Iris pigment epithelial cell (primary cell): ENCODE measurements at regions not wholly inside any gene's neighbourhood (a gene's known extent, or its start where the extent isn't known, plus 50 kb on each side); places are given as distances from the start of the nearest gene placed in this dataset.
"Not testable (repeated sequence)": the region's sequence is repeated elsewhere in the genome, so short reads cannot be mapped to it uniquely, and the experiment has no call there.

ENCODE experiments used
- DNase-seq: peaks from one replicate; pipeline ENCODE4 v3.0.0-alpha.2; 2011; ENCODE audit warnings: low read depth

DNA sequence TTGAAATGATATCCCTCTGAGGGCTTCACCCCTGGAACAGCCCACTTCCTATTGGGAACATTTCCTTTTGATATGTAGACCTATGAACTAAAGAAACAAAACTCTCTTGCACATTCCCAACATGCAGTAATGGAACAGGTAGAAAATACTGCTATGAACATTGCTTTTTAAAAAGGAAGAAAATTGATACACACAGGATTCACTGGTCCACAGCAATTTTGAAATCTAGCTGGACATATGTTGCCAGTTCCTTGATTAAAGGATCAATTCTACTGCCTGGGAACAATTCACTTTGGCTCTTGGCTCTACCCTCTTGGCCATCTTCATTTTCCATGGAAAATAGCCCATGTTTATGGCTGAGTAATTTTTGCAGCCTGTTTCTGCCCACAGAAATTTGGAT is 74.9 kb upstream of the ZNF280D start:
- DNase-seq: no peak

DNA sequence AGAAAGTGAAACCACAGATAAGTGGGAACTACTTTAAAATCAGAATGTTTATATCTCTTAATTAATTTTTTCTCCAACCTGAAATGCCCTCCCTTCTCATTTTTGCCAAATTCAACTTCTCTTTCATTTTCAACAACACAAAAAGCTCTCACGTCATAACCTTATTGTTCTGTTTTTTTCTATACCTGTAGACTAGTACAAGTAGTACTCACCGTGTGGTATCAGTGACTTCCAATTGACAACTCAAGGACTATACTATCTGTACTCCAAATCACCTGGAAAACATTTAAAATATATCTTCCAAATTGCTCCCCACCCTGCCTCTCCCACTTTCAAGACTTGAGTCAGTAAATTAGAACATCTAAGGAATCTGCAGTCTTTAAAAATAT is 72.8 kb upstream of the ZNF280D start:
- DNase-seq: no peak

DNA sequence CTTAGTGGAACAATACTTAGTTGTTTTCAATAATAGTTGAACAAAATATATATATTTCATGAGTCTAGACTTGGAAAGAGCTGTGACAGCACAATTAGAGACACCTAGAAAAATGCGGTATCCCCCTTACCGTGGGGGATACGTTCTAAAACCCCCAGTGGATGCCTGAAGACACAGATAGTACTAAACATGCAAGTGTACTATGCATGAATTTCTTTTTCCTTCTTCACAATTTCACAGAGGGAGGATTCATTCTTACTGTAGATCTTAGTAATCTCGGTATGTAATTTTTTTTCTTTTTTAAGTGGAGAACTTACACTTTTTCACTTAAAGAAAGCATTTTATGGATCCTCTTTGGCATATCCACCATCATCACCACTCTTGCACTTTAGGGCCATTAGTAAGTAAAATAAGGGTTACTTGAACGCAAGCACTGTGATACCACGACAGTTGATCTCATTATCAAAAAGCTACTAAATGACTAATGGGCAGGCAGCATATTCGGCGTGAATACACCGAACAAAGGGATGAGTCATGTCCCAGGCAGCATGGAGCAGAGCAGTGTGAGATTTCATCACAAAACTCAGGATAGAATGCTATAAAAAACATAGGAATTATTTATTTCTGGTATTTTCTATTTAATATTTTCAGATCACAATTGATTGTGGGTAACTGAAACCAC is 72.3 kb upstream of the ZNF280D start:
- DNase-seq: peak; percentile 93

DNA sequence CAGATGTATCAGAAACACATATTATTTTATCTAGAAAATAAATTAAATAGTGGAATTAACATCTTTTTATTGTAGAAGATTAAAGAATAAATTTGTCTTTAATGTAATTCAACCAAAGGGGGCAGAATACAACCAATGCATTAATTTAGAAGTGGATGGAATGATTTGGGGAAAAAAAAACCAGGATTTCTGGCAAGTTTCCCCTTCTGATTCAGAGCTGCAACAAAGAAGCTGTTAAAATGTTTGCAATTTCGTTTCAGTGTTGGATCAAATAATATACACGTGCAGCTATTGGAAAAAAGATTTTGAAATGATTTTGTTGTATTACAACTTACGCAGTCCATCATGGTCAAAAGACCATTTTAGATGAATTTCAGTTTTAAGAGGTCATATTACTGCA is 71.6 kb upstream of the ZNF280D start:
- no peak for DNase-seq

DNA sequence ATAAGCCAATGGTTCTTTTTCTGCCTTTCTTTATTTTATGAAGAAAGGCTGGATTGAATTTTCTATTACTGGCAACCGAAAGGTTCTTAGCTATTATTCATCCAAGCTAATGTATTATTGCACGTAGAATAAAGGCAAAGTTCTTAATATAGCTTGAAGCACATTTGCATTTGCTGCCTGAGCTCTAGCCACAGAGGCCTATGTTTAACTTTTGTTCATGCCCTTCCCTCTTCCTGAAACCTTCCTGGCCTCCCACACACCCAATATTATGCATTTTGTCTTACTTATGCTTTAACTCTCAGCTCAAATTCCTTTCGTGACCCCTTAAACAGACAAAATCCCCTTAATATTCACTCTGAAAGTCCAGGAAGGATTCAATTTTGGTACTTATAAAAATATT is 71.0 kb upstream of the ZNF280D start:
- no peak for DNase-seq

DNA sequence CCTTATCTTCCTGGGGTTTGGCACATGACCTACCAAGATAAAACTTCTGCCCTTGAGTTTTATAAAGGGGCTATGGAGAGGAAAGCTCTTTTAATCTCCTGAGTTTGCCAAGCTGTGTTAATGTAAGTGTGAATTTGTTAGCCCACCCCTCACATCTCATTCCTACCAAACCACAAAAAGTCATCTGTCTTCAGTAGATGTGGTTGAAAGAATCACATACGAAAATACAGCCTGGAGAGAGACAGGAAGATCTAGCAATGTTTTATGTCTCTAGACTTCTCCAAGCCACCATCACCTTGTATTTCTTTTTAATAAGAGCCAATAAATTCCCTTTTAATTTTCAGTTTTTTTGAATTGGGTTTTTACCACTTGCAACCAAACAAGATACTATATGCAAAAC is 68.9 kb upstream of the ZNF280D start:
- no peak for DNase-seq

DNA sequence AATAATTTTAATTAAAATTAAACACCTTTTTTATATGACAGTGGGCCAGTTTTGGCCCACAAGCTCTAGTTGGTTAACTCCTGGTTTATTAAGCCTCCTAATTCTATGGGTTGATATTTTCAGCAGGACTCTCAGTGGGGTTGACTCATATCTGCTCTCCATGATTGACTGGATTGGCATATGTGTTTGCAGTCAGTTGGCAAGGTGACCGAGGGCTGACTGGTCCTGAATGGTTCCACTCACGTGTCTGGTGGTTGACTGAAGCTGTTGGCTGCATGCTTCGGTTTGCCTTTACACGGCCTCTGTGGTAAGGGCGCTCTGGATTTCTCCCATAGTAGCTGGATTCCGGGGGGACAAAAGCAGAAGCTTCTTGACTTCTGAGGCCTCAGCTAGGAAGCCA is 65.3 kb upstream of the ZNF280D start:
- no peak for DNase-seq

DNA sequence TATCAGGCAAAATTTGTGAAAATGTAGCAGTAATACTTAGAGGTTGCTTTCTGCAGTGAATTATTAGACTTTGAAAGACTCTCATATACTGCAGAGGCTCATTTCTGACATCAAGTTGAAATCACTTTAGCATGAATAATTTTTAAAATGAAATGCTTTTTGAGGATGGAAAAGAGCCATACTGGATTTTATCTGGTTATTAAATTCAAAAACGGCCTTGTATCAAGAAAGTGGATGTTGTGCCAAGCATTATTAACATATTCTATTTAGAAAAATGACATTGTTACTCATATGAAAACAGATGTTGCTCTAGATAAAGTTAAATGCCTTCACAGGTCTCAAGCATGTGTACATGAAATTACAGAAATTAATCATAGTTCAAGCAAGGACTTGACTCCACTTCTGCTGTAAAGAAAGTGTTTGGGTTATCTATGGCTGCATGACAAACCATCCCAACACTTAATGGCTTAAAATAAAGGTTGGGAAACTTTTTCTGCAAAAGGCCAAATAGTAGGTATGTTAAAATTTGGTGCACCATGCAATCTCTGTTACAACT is 64.5 kb upstream of the ZNF280D start:
- DNase-seq: no peak

DNA sequence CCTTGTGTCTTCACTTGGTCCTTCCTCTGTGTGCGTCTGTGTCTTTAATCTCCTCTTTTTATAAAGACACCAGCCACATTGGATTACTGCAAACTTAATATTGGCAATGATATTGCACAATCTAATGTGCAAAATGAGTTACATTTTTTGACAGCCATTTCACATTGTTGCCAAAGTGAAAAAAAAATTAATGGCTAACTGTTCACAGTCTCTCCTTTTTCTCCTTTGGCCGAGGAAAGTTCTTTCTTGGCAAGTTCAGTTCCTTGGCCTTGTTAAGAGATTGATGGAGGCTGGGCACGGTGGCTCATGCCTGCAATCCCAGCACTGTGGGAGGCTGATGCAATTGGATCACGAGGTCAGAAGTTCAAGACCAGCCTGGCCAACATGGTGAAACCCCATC is 62.2 kb upstream of the ZNF280D start:
- no peak for DNase-seq

DNA sequence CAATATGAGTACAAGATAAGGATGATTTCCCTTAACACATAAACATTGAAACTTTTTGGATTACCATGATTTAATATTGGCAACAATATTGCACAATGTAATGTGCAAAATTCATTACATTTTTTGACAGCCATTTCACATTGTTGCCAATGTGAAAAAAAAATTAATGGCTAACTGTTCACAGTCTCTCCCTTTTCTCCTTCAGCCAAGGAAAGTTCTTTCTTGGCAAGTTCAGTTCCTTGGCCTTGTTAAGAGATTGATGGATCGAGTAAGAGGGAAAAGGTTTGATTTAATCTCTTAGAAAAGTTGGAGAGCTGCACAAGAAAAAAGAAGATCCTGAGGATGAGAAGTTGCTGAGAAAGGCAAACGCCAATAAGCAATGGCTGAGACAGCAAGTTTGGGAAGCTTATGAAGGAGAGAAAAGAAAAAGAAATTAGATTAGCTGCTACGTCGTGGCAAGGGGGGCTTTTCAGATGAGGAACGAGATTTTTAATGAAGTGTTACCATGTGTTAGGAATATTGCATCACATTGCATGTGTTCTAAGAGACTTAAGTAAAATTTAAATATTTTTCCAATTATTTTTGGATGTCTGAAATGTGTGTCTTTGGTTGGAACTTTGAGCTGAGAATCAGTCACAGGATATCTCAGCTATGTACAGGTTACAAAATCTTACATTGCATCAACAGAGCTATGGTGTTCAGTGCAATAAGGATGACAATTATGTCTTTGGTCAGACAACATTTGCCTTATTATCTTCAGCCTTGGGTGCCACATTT is 61.4 kb upstream of the ZNF280D start:
- no peak for DNase-seq

DNA sequence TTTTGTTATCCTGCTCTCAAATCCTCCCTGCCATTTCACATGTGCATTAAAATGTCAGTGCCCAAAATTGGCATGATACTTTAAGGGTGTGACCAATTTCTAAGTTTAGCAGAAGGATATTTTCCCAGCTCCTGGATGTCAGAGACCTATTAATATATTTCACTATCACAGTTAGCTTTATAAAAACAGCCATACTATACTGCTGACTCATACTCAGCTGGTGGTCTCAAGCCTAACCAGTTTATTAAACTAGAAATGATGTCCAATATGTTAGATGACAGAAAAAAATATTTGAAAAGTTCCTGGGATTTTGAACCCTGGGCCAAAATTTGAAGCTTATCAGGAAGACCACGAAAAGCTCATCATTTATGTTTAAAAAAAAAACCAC is 60.9 kb upstream of the ZNF280D start:
- peak; percentile 72 for DNase-seq

DNA sequence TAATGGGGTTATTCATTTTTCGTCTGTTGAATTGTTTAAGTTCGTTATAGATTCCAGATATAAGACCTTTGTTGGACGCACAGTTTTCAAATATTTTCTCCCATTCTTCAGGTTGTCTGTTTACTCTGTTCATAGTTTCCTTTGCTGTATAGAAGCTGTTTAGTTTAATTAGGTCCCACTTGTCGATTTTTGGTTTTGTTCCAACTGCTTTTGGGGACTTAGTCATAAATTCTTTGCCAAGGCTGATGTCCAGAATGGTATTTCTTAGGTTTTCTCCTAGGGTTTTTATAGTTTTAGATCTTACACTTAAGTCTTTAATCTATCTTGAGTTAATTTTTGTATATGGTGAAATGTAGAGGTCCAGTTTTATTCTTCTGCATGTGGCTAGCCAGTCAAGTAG is 58.9 kb upstream of the ZNF280D start:
- no peak for DNase-seq

DNA sequence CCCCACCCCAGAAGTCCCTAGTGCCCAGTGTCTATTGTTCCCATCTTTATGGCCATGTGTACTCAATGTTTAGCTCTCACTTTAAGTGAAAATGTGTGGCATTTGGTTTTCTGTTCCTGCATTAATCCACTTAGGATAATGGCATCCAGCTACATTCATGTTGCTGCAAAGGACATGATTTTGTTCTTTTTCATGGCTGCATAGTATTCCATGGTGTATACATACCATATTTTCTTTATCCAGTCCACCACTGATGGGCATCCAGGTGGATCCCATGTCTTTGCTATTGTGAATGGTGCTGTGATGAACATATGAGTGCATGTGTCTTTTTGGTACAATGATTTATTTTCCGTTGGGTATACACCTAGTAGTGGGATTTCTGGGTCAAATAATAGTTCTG is 58.2 kb upstream of the ZNF280D start:
- not testable (repeated sequence) for DNase-seq

DNA sequence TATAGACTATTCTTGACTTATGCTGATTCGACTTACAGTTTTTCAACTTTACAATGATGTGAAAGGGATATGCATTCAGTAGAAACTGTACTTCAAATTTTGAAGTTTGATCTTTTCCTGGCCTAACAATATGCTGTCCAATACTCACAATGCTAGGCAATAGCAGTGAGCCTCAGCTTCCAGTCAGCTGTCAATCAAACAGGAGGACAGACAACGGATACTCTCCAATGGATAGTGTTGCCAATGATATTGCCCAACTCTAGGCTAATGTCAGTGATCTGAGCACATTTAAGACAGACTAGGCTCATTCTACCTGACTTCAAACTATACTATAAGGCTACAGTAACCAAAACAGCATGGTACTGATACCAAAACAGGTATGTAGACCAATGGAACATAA is 55.0 kb upstream of the ZNF280D start:
- no peak for DNase-seq

DNA sequence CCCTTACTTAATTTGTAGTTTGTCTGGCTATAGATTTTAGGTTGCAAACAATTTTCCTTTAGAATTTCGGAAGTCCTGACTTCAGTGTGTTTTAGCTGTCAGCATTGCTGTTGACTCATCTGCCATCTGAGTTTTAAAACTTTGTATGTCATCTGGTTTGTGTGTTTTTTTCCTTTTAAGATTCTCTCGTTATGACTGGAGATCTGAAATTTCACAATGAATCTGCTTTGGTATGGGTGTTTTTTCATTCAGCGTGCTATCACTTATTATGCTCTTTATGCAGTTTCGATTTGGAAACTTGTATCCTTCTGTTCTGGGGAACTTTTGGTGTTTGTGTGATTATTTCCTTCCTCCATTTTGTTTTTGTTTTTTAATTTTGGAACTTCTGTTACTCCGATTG is 53.7 kb upstream of the ZNF280D start:
- peak; percentile 20 for DNase-seq

DNA sequence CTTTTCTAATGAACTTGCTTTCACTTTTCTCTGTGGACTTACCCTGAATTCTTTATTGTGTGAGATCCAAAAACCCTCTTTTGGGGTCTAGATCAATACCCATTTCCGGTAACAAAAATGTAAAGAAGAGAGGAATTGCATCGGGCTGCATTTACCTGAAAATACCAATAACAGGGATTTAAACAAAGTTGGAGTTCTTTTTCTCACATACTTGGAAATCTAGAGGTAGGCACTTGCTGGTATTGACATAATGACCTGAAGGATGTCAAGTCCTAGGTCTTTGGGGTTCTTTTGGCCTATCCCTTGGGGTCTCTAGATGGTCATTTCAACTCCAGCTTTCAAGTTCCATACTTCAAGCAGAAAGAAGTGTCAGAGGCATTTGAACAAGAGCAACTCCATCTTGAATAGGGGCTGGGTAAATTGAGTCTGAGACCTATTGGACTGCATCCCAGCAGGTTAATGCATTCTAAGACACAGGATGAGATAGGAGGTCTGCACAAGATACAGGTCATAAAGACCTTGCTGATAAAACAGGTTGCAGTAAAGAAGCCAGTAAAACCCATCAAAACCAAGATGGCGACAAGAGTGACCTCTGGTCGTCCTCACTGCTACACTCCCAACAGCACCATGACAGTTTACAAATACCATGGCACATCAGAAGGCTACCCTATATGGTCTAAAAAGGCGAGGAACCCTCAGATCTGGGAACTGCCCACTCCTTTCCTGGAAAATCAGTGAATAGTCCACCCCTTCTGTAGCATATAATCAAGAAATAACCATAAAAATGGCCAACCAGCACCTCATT is 50.8 kb upstream of the ZNF280D start:
- DNase-seq: no peak

DNA sequence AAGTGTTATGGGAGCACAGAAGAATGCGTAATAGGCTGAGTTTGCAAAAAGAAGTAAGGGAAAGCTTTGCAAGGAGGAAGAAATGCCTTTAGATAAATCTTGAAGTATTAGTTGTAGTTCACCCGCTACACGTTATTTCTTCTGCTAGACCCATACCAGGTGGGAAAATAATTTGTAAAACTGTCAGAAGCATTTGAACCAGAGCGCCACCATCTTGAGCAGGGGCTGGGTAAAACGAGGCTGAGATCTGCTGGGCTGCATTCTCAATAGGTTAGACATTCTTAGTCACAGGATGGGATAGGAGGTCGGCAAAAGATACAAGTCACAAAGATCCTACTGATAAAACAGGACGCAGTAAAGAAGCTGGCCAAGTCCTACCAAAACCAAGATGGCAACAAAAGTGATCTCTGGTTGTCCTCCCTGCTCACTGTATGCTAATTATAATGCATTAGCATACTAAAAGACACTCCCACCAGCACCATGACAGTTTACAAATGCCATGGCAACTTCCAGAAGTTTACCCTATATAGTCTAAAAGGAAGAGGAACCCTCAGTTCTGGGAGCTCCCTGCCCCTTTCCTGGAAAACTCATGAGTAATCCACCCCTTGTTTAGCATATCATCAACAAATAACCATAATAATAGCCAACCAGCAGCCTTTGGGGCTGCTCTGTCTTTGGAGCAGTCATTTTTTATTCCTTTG is 50.0 kb upstream of the ZNF280D start:
- no peak for DNase-seq
